GM12878 (cell line): ENCODE measurements at regions not wholly inside any gene's neighbourhood (a gene's known extent, or its start where the extent isn't known, plus 50 kb on each side); places are given as distances from the start of the nearest gene placed in this dataset.

Experiments used
- ATAC-seq: fragments of 200-7000 bp; cut with Tn5 transposase; 3 replicates; pipeline ENCODE4 v1.9.1; 2020; ENCODE audit warnings: mild to moderate bottlenecking, moderate library complexity
- BruUV-seq: library from RNA; stranded (reverse); fragments of 400-500 nt; replicated peaks from 2 replicates; lab custom pipeline; 2021; lab: Mats Ljungman, UMichigan
- CTCF ChIA-PET: fragments of 300-600 bp; sonication (Branson Sonifier 250); formaldehyde crosslinking; extraction: SDS; loops from one replicate; lab custom pipeline; 2021; ENCODE audit warnings: inconsistent platforms; lab: Yijun Ruan, JAX
- POLR2A ChIA-PET: fragments of 350-600 bp; formaldehyde crosslinking; extraction: SDS; loops from one replicate; lab custom pipeline; 2021; ENCODE audit warnings: inconsistent platforms; lab: Charles Lee
- RAD21 ChIA-PET: fragments of 300-600 bp; sonication (Branson Sonifier 250); formaldehyde crosslinking; loops from one replicate; lab custom pipeline; 2023; ENCODE audit warnings: antibody characterized with exemption; ENCODE audit not compliant: unreplicated experiment; lab: Charles Lee
- SMC1A ChIA-PET: fragments of 300-600 bp; sonication (Branson Sonifier 250); formaldehyde crosslinking; loops from one replicate; lab custom pipeline; 2023; ENCODE audit not compliant: unreplicated experiment, uncharacterized antibody; lab: Charles Lee
- DNase-seq: peaks from one replicate; pipeline ENCODE4 v3.0.0-alpha.2; 2011; ENCODE audit warnings: low read depth, low spot score
- FAIRE-seq: peaks from 3 replicates; lab custom pipeline; 2011; peaks lifted over from hg19 to GRCh38; lab: Jason Lieb, UNC
- H2AFZ ChIP-seq: 2 replicates; pipeline ENCODE4 v1.6.0; 2011; ENCODE audit warnings: low read depth, low read length, control low read depth; ENCODE audit not compliant: control insufficient read depth
- H3K27ac ChIP-seq: 2 replicates; pipeline ENCODE4 v1.5.1; 2011; ENCODE audit warnings: control low read depth; ENCODE audit not compliant: control insufficient read depth, insufficient read depth
- H3K27me3 ChIP-seq, 2 experiments: replicated peaks in 1 of 2; 2 replicates each; pipeline versions ENCODE4 v1.6.0 to v1.6.1; 2011; ENCODE audit warnings: low read length in 1 of 2; ENCODE audit not compliant: control insufficient read depth in 2 of 2, insufficient read depth in 2 of 2
- H3K36me3 ChIP-seq, 2 experiments: 2 replicates each; pipeline ENCODE4 v1.5.1; 2011; ENCODE audit warnings: low read length in 1 of 2; ENCODE audit not compliant: control insufficient read depth in 2 of 2, insufficient read depth in 2 of 2
- H3K4me1 ChIP-seq: 2 replicates; pipeline ENCODE4 v1.6.1; 2011; ENCODE audit warnings: mild to moderate bottlenecking, low read length, moderate library complexity, mixed read lengths; ENCODE audit not compliant: control insufficient read depth, insufficient read depth
- H3K4me2 ChIP-seq: 2 replicates; pipeline ENCODE4 v1.6.0; 2011; ENCODE audit warnings: control low read depth; ENCODE audit not compliant: control insufficient read depth, insufficient read depth
- H3K4me3 ChIP-seq: fragments of 200-600 bp; sonication (generic); 2 replicates; pipeline ENCODE4 v1.5.1; 2016
- H3K79me2 ChIP-seq: 2 replicates; pipeline ENCODE4 v1.6.0; 2011; ENCODE audit warnings: low read length; ENCODE audit not compliant: control insufficient read depth, insufficient read depth
- H3K9ac ChIP-seq: 2 replicates; pipeline ENCODE4 v1.8.0; 2011; ENCODE audit warnings: low read length, control low read depth, mixed read lengths; ENCODE audit not compliant: control insufficient read depth, insufficient read depth
- H3K9me3 ChIP-seq: replicated peaks from 3 replicates; pipeline ENCODE4 v1.5.1; 2011; ENCODE audit warnings: mild to moderate bottlenecking, low read length; ENCODE audit not compliant: control insufficient read depth, insufficient read depth
- H4K20me1 ChIP-seq: 2 replicates; pipeline ENCODE4 v1.6.0; 2011; ENCODE audit not compliant: control insufficient read depth, insufficient read depth
- CHD1 ChIP-seq: IDR thresholded peaks from 2 replicates; pipeline ENCODE4 v1.6.1; 2012; ENCODE audit warnings: low read depth, low read length, improper control_type of control experiment
- ESRRA ChIP-seq: IDR thresholded peaks from 2 replicates; pipeline ENCODE4 v1.6.1; 2012; ENCODE audit warnings: mild to moderate bottlenecking, low read length, improper control_type of control experiment
- HDAC2 ChIP-seq: fragments of 200-600 bp; sonication (generic); IDR thresholded peaks from 2 replicates; pipeline ENCODE4 v1.6.1; 2017
- HDAC6 ChIP-seq: fragments of 200-600 bp; sonication (generic); IDR thresholded peaks from one replicate; pipeline ENCODE4 v1.8.0; 2017; ENCODE audit warnings: antibody characterized with exemption; ENCODE audit not compliant: unreplicated experiment
- JUNB ChIP-seq: IDR thresholded peaks from 2 replicates; pipeline ENCODE4 v1.6.1; 2016; ENCODE audit warnings: antibody characterized with exemption, mild to moderate bottlenecking
- LARP7 ChIP-seq: fragments of 450-650 bp; IDR thresholded peaks from 2 replicates; pipeline ENCODE4 v1.6.1; 2017; ENCODE audit warnings: mild to moderate bottlenecking
- MLLT1 ChIP-seq: fragments of 450-650 bp; IDR thresholded peaks from 2 replicates; pipeline ENCODE4 v1.6.1; 2016; ENCODE audit warnings: mild to moderate bottlenecking
- MXI1 ChIP-seq: fragments of 150-350 bp; IDR thresholded peaks from 2 replicates; pipeline ENCODE4 v1.6.1; 2011; ENCODE audit warnings: low read depth, mild to moderate bottlenecking, inconsistent platforms, low read length, improper control_type of control experiment
- SIN3A ChIP-seq: IDR thresholded peaks from 2 replicates; pipeline ENCODE4 v1.6.1; 2012; ENCODE audit warnings: low read depth, low read length, improper control_type of control experiment
- ZNF274 ChIP-seq: IDR thresholded peaks from one replicate; pipeline ENCODE4 v1.8.0; 2011; ENCODE audit not compliant: insufficient read length, insufficient read depth
- ZZZ3 ChIP-seq: IDR thresholded peaks from 2 replicates; pipeline ENCODE4 v1.6.1; 2011; ENCODE audit warnings: low read depth; ENCODE audit not compliant: control insufficient read depth, insufficient read length
- WGBS: methylation state at CpG from one replicate; pipeline ENCODE4 v1.1.6; 2016; ENCODE audit warnings: low lambda C conversion rate; ENCODE audit not compliant: insufficient replicate concordance, insufficient coverage; ENCODE audit errors: missing lambda C conversion rate; 5-methylcytosine and 5-hydroxymethylcytosine counted together
- in situ Hi-C: fragments of 300-500 bp; cut with MboI; formaldehyde crosslinking; loops from 9 replicates; pipeline ENCODE4 v1.14.3; 2018; ENCODE audit warnings: mixed read lengths
- intact Hi-C: fragments of 100-400 bp; cut with micrococcal nuclease; formaldehyde crosslinking; loops from one replicate; pipeline ENCODE4 v1.14.2; 2022; ENCODE audit not compliant: unreplicated experiment
- TF ChIP-seq, protein P1 (sequence below): IDR thresholded peaks from 2 replicates; pipeline ENCODE4 v1.6.1; 2012; ENCODE audit warnings: low read depth, low read length, improper control_type of control experiment
- TF ChIP-seq, protein P2 (sequence below): IDR thresholded peaks from 2 replicates; pipeline ENCODE4 v1.6.1; 2011; ENCODE audit warnings: mild to moderate bottlenecking, low read depth, low read length, moderate library complexity; ENCODE audit not compliant: insufficient replicate concordance

DNA sequence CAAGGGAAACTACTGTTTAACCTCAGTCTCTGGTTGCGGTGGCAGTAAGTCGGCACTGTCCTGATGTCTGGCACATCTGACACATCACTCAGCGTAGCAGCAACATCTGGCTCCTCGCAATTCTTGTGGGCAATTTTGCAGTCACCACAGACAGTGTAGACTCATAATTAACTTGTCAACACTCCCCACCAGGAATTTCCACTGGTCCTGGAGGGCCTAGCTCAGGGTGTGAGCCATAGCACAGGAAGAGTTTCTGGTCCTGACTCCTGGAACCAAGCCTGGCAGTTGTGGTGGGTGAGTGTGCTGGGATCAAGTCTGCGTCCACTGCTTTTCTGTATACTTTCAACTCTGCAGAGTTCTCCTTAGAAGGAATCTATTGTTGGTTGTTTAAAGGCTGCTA is 209.7 kb downstream of the SNX19 start:
- CTCF ChIA-PET = no interaction called here
- FAIRE-seq = no peak

More for the DNA sequence above, 209.7 kb downstream of the SNX19 start:
- ChIA-PET RAD21 (no interaction called here), POLR2A (no interaction called here), SMC1A (no interaction called here)
- Histone ChIP-seq H4K20me1 (no peaks in the 10 kb centered on the region), H3K4me3 (no peak overlapping the region), H3K4me1 (no peaks in the 10 kb centered on the region), H3K9me3 (no peaks in the 10 kb centered on the region; the same call in 2 of the 3 replicates), H3K36me3 (no peaks in the 10 kb centered on the region), H3K27ac (no peak overlapping the region), H3K4me2 (no peak overlapping the region)
- intact Hi-C loops (no loop called here), in situ Hi-C loops (no loop called here)
- WGBS = 62% methylated on average over 5 of the region's 5 CpGs
- no TSS peak for BruUV-seq
- ATAC-seq (no peak), DNase-seq (no peak)
- no peak for TF ChIP-seq LARP7
- TF ChIP-seq ZZZ3 = no peak
- no peak for TF ChIP-seq JUNB
- no peak for TF ChIP-seq HDAC2
- no peak for TF ChIP-seq ESRRA
- no peak for TF ChIP-seq MXI1
- TF ChIP-seq ZNF274 = no peak
- TF ChIP-seq, protein P1, sequence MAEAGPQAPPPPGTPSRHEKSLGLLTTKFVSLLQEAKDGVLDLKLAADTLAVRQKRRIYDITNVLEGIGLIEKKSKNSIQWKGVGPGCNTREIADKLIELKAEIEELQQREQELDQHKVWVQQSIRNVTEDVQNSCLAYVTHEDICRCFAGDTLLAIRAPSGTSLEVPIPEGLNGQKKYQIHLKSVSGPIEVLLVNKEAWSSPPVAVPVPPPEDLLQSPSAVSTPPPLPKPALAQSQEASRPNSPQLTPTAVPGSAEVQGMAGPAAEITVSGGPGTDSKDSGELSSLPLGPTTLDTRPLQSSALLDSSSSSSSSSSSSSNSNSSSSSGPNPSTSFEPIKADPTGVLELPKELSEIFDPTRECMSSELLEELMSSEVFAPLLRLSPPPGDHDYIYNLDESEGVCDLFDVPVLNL = no peak
- no peak for TF ChIP-seq MLLT1
- TF ChIP-seq CHD1 = no peak
- TF ChIP-seq, protein P2, sequence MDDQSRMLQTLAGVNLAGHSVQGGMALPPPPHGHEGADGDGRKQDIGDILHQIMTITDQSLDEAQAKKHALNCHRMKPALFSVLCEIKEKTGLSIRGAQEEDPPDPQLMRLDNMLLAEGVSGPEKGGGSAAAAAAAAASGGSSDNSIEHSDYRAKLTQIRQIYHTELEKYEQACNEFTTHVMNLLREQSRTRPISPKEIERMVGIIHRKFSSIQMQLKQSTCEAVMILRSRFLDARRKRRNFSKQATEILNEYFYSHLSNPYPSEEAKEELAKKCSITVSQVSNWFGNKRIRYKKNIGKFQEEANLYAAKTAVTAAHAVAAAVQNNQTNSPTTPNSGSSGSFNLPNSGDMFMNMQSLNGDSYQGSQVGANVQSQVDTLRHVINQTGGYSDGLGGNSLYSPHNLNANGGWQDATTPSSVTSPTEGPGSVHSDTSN = no peak
- no peak for TF ChIP-seq HDAC6
- no peak for TF ChIP-seq SIN3A
- TF ChIP-seq, all 136 proteins: peak for 0
- H3K9ac ChIP-seq = no peak overlapping the region
- no peaks in the 10 kb centered on the region for H3K79me2 ChIP-seq
- H2AFZ ChIP-seq = no peak overlapping the region
- peaks cover 0 to 2% of the 10 kb centered on the region in 2 experiments; a peak in 2 of 4 replicates for H3K27me3 ChIP-seq
